Uterus (tissue), 2 donors: ENCODE measurements at regions not wholly inside any gene's neighbourhood (a gene's known extent, or its start where the extent isn't known, plus 50 kb on each side); places are given as distances from the start of the nearest gene placed in this dataset.

ENCODE experiments used
- POLR2A ChIP-seq, 2 donors: fragments of 450-650 bp; IDR thresholded peaks; one replicate each; pipeline ENCODE4 v1.6.1; 2016; ENCODE audit warnings: antibody characterized with exemption in 2 of 2, mild to moderate bottlenecking in 1 of 2, moderate library complexity in 1 of 2
- TF ChIP-seq, protein P1 (sequence below), 4 experiments: fragments of 200-600 bp in 2 of 4; fragments of 450-650 bp in 2 of 4; sonication (generic) in 2 of 4; IDR thresholded peaks; one replicate each; pipeline ENCODE4 v1.5.1; 2016 to 2019; ENCODE audit warnings: antibody characterized with exemption in 4 of 4, mild to moderate bottlenecking in 2 of 4, moderate library complexity in 1 of 4

DNA sequence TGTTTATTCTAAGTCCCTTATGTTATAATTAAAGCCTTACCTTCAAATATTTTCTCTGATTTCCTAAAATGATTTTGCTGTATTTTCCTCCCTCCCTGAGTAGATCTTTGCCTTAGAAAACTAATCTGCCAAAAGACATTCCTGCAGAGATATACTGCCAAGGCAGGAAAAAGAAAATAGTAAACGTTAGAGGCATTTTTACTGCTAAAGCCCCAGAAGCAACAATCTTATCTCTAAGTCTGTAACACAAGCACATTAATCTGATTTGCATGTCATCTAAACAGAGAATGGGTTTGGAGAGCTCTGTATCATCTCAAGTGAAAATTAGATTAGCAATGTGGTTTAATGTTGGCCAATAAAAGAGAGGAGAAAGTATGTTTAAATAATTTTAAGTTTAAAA, 847.7 kb downstream of the MAT2B start:
- TF ChIP-seq, protein P1, sequence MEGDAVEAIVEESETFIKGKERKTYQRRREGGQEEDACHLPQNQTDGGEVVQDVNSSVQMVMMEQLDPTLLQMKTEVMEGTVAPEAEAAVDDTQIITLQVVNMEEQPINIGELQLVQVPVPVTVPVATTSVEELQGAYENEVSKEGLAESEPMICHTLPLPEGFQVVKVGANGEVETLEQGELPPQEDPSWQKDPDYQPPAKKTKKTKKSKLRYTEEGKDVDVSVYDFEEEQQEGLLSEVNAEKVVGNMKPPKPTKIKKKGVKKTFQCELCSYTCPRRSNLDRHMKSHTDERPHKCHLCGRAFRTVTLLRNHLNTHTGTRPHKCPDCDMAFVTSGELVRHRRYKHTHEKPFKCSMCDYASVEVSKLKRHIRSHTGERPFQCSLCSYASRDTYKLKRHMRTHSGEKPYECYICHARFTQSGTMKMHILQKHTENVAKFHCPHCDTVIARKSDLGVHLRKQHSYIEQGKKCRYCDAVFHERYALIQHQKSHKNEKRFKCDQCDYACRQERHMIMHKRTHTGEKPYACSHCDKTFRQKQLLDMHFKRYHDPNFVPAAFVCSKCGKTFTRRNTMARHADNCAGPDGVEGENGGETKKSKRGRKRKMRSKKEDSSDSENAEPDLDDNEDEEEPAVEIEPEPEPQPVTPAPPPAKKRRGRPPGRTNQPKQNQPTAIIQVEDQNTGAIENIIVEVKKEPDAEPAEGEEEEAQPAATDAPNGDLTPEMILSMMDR (IDR thresholded peaks at IDR 0.05), result no peak
- no peak for TF ChIP-seq POLR2A (IDR thresholded peaks at IDR 0.05)
